ENCODE measurements at regions not wholly inside any gene's neighbourhood (a gene's known extent, or its start where the extent isn't known, plus 50 kb on each side); places are given as distances from the start of the nearest gene placed in this dataset.

- no peak for DNase-seq (ENCODE audit: low read depth)
Observed at GRCh38 chr6:165985806-165986299, 181.8 kb downstream of the TBXT start.

- no peak for DNase-seq (ENCODE audit: low read depth)
Observed at GRCh38 chr6:165985281-165985805, 182.3 kb downstream of the TBXT start.

DNA sequence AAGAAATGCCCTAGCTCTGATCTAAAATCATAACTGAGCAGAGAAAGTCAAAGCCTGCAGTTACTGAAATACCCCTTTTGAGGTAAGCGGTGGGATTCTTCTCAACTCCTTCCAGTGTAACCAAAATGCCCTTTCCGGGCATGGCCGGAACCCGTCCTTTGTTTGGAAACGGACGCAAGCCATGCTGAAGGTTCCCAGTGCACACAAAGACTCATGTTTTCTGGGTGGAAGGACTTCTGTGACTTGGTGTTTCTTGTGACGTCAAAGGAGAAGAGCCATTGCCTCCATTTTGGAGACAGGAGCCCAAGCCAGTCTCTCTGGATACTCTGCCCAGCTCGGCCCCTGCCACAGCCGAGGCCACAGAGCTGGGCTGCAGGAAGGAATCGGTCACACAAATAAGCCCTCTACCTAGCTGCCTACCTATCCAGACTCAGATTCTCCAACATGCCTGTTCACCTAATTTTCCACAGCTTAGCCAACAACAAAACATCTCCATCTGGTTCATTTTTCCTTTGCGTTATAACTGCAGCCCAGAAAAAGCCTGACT lies 182.8 kb downstream of the TBXT start:
- DNase-seq (ENCODE audit: low read depth), result no peak

GRCh38 chr6:165983112-165984072 lies 184.3 kb downstream of the TBXT start:
- DNase-seq (ENCODE audit: low read depth), result no peak

GRCh38 chr6:165978476-165978875 lies 189.2 kb downstream of the TBXT start:
- DNase-seq (ENCODE audit: low read depth), result no peak

- DNase-seq (ENCODE audit: low read depth), result no peak
Observed at GRCh38 chr6:165976684-165977083, 191.0 kb downstream of the TBXT start.

GRCh38 chr6:165974817-165975216 lies 192.8 kb downstream of the TBXT start:
- DNase-seq (ENCODE audit: low read depth), result no peak

- DNase-seq (ENCODE audit: low read depth), result no peak
Observed at GRCh38 chr6:165973473-165973872, 194.2 kb downstream of the TBXT start.

GRCh38 chr6:165972139-165972802 lies 195.4 kb downstream of the TBXT start:
- DNase-seq (ENCODE audit: low read depth), result no peak

DNA sequence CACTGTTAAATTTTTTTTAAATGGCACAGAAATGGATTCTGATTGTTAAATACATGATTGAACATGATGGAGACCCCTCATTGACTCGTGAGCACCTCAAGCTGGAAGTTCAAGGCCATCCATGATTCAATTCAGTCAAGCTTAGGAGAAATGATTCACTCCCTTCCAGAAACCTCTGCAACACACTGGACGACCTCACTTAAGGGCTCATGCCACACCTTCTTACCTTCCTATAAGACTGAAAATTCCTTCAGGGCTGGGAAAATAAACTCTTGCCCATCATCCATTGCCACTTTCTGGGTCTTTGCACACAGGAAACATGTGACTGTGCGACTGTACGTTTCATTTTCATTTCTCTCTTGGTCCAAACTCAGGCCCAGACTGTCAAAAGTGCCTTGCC lies 196.4 kb downstream of the TBXT start:
- no peak for DNase-seq (ENCODE audit: low read depth)

DNA sequence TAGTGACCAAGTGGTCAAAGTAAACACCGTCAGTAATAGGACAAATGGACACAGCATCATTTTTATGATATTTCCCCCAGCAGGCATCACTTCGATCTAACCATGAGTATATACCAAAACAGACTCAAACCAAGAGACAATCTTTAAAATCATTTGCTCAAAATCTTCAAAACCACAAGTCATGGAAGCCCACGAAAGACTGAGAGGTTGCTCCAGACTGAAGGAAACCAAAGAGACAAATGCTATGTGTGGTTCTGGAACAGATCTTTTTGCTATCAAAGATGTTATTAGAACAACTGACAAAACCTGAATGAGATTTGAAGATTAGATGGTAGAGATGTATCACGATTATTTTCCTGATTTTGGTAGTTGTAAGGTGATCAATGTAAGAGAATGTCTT lies 197.7 kb downstream of the TBXT start:
- no peak for DNase-seq (ENCODE audit: low read depth)

DNA sequence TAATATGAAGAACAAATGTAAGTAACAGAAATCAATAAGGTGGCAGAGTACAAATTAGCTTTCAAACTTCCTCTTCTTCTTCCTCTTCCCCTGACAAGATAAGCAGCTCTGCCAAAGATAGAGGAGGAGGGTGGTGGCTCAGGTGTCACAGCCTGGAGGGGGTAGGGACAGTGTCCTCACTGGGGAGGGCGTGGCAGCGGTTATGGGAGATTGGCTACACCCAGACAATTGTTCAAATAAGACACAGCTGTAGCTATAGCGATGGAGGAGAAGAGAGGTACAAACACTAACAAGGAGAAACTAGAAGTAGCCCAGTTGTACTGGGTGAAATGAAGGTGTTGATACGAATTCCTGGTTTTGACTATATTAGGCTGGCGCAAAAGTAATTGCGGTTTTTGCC lies 198.5 kb downstream of the TBXT start:
- no peak for DNase-seq (ENCODE audit: low read depth)

DNA sequence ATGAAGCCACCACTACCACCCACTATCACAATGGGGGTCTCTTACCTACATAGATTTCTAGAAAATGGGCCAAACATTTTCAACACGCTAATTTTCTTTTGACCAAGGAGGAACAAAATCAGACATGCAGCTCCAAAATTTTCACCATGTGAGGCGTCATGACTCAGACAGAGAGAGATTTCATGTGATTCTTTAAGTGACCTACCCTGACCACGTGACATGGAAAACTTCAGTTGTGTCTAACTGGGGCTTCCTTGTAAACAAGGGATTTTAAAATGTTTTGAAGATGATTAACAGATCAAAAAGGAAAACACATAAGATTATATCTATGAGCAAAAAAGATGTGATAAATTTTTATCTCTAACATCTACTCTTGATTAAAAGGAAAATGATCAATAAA lies 199.2 kb downstream of the TBXT start:
- no peak for DNase-seq (ENCODE audit: low read depth)

DNA sequence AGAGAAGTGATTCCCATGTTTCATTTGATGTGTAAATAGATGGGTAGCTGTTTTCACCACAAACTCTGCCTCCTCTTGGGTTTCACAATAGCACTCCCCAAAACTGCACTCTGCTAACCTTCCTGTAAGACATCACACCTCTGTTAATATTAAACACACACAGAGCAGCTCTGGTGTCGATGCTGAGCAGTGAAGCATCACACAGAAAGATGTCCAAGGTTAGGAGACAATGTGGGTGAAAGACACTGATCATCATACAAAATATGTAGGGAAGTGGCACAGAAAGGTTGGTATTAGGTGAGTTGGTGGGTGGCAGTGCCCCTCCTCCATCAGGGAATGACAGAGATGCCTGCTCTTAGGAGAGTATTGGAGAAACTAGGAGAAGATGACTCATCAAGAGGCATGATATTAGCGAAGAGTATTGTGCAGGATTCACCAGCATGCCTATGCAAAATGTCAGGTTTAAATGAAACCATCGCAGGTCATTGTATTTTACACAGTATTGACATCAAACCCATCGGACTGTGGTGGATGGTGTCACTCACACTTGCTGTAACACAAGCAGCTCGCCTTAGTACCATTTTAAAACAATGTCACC lies 199.7 kb downstream of the TBXT start:
- DNase-seq (ENCODE audit: low read depth), result no peak

- DNase-seq (ENCODE audit: low read depth), result no peak
Observed at GRCh38 chr6:165963750-165964149, 203.9 kb downstream of the TBXT start.

DNA sequence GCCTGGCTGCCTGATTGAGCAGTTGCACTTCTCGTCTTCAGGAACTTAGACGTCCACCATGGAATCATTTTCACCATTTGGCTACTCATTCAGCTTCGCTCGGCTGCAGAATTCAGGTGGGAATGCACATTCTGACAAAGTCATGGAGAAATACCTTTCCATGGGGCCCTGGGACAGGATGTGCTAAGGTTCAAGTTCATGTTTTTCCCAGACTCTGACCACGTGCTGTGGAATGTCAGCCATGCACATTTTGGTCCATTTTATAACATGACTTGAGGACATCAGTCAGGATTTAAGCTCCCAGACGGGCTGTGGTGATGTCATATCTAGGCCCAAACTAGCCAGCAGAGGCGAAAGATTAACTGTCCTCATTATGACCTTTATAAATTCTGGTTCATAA lies 205.3 kb downstream of the TBXT start:
- DNase-seq (ENCODE audit: low read depth), result no peak

DNA sequence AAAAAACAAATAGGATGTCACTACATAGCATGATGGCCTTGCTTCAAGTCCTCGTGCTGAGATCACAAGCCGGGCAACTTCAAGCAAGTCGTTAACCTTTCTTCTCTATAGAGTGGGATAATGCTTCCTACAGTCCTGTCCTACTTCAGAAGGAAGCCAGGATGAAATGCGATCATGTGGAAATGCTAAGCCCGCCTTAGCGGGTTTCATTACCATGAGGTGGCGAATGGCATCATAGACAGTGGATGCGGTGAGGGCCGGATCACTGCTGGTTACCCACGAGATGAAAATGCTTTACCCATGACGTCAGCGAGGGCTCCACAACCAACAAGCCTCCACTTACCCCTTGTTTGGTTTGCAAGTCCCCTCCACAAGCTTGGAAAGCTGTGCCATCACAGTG lies 206.4 kb downstream of the TBXT start:
- no peak for DNase-seq (ENCODE audit: low read depth)

GRCh38 chr6:165960695-165961094 lies 207.0 kb downstream of the TBXT start:
- DNase-seq (ENCODE audit: low read depth), result no peak

- no peak for DNase-seq (ENCODE audit: low read depth)
Observed at GRCh38 chr6:165959627-165960026, 208.0 kb downstream of the TBXT start.

- no peak for DNase-seq (ENCODE audit: low read depth)
Observed at GRCh38 chr6:165956874-165957273, 210.8 kb downstream of the TBXT start.

GRCh38 chr6:165952514-165952913 lies 215.1 kb downstream of the TBXT start:
- no peak for DNase-seq (ENCODE audit: low read depth)

DNA sequence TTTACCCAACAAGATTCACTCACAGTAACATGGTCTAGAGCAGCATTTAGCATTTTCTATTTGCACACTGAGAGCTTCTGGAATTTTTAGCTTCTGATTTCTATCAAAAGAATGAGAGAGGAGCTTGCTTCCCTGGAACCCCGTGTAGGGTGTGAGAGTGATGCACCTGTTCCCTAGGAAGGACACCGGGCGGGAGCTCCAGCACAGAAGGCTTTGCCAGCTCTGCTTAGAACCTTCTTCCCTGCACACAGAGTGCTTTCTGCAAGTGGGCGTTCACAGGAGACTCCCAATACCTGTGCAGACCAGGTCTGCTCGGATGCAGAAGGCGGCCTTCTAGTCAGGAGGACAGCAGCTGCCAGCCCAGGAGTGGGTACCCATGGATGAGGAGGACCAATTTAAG lies 217.3 kb downstream of the TBXT start:
- no peak for DNase-seq (ENCODE audit: low read depth)

Data from stromal cell of bone marrow (primary cell).